ENCODE measurements at regions not wholly inside any gene's neighbourhood (a gene's known extent, or its start where the extent isn't known, plus 50 kb on each side); places are given as distances from the start of the nearest gene placed in this dataset.

- Histone ChIP-seq H3K4me3 (ENCODE audit: low read length) (no peak overlapping the region), H3K36me3 (ENCODE audit: control insufficient read depth, insufficient read depth, low read length) (no peaks in the 10 kb centered on the region), H3K27ac (ENCODE audit: low read length) (no peak overlapping the region), H3K4me1 (ENCODE audit: control insufficient read depth, insufficient read depth, low read length) (no peaks in the 10 kb centered on the region), H3K27me3 (ENCODE audit: control insufficient read depth, insufficient read depth, low read length) (no peaks in the 10 kb centered on the region), H3K9me3 (ENCODE audit: control insufficient read depth, insufficient read depth, low read length) (no peaks in the 10 kb centered on the region)
- WGBS (ENCODE audit: insufficient coverage, insufficient read length): no CpG with 5 or more reads among the region's 10 CpGs
- DNase-seq (ENCODE audit: low read depth, low spot score): no peak
Measured at GRCh38 chr17:71071837-71072236, 902.5 kb downstream of the KCNJ2 start.

- Histone ChIP-seq H3K4me3 (ENCODE audit: low read length) (no peak overlapping the region), H3K27me3 (ENCODE audit: control insufficient read depth, insufficient read depth, low read length) (no peaks in the 10 kb centered on the region), H3K4me1 (ENCODE audit: control insufficient read depth, insufficient read depth, low read length) (no peaks in the 10 kb centered on the region), H3K36me3 (ENCODE audit: control insufficient read depth, insufficient read depth, low read length) (no peaks in the 10 kb centered on the region), H3K9me3 (ENCODE audit: control insufficient read depth, insufficient read depth, low read length) (no peaks in the 10 kb centered on the region), H3K27ac (ENCODE audit: low read length) (no peak overlapping the region)
- no peak for DNase-seq (ENCODE audit: low read depth, low spot score)
- WGBS (ENCODE audit: insufficient coverage, insufficient read length): no CpG with 5 or more reads among the region's 11 CpGs
Measured at GRCh38 chr17:71080937-71081336, 911.6 kb downstream of the KCNJ2 start.

- Histone ChIP-seq H3K4me3 (ENCODE audit: low read length) (no peak overlapping the region), H3K9me3 (ENCODE audit: control insufficient read depth, insufficient read depth, low read length) (no peaks in the 10 kb centered on the region), H3K27me3 (ENCODE audit: control insufficient read depth, insufficient read depth, low read length) (no peaks in the 10 kb centered on the region), H3K27ac (ENCODE audit: low read length) (no peak overlapping the region), H3K4me1 (ENCODE audit: control insufficient read depth, insufficient read depth, low read length) (no peaks in the 10 kb centered on the region), H3K36me3 (ENCODE audit: control insufficient read depth, insufficient read depth, low read length) (no peaks in the 10 kb centered on the region)
- DNase-seq (ENCODE audit: low read depth, low spot score): no peak
Measured at GRCh38 chr17:71081666-71082065, 912.3 kb downstream of the KCNJ2 start.

DNA sequence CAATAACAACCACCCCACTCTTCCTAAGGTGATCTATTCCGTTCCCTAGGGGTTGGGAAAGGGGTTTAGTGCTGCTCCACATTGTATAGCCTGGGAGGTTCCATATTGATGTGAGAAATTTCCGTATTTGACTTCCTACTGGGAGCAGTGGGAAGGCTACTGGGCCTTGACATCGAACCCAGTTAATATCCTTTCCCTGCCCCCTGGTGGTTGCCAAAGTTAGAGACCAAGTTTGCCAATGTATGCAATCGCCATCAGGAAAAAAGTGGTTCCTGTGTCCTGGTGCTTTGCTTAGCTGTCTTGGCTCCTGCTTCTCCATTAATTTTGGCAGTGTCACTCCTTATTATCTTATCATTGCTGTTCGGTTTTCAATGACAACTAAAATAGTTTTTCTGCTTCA is 914.9 kb downstream of the KCNJ2 start:
- H3K9me3 ChIP-seq (ENCODE audit: control insufficient read depth, insufficient read depth, low read length): no peaks in the 10 kb centered on the region
- H3K27ac ChIP-seq (ENCODE audit: low read length): no peak overlapping the region
- no CpG with 5 or more reads among the region's 5 CpGs for WGBS (ENCODE audit: insufficient coverage, insufficient read length)
- DNase-seq (ENCODE audit: low read depth, low spot score): peak; percentile 52
- no peaks in the 10 kb centered on the region for H3K36me3 ChIP-seq (ENCODE audit: control insufficient read depth, insufficient read depth, low read length)
- H3K27me3 ChIP-seq (ENCODE audit: control insufficient read depth, insufficient read depth, low read length): no peaks in the 10 kb centered on the region
- H3K4me3 ChIP-seq (ENCODE audit: low read length): no peak overlapping the region
- H3K4me1 ChIP-seq (ENCODE audit: control insufficient read depth, insufficient read depth, low read length): no peaks in the 10 kb centered on the region

- Histone ChIP-seq H3K9me3 (ENCODE audit: control insufficient read depth, insufficient read depth, low read length) (no peaks in the 10 kb centered on the region), H3K36me3 (ENCODE audit: control insufficient read depth, insufficient read depth, low read length) (no peaks in the 10 kb centered on the region), H3K4me1 (ENCODE audit: control insufficient read depth, insufficient read depth, low read length) (no peaks in the 10 kb centered on the region), H3K4me3 (ENCODE audit: low read length) (no peak overlapping the region), H3K27ac (ENCODE audit: low read length) (no peak overlapping the region), H3K27me3 (ENCODE audit: control insufficient read depth, insufficient read depth, low read length) (no peaks in the 10 kb centered on the region)
- no peak for DNase-seq (ENCODE audit: low read depth, low spot score)
- WGBS (ENCODE audit: insufficient coverage, insufficient read length): no CpG with 5 or more reads among the region's 3 CpGs
Measured at GRCh38 chr17:71084838-71085237, 915.5 kb downstream of the KCNJ2 start.

GRCh38 chr17:71085238-71086033 is 916.1 kb downstream of the KCNJ2 start:
- Histone ChIP-seq H3K27ac (ENCODE audit: low read length) (no peak overlapping the region), H3K4me1 (ENCODE audit: control insufficient read depth, insufficient read depth, low read length) (no peaks in the 10 kb centered on the region), H3K27me3 (ENCODE audit: control insufficient read depth, insufficient read depth, low read length) (no peaks in the 10 kb centered on the region), H3K4me3 (ENCODE audit: low read length) (no peak overlapping the region), H3K36me3 (ENCODE audit: control insufficient read depth, insufficient read depth, low read length) (no peaks in the 10 kb centered on the region), H3K9me3 (ENCODE audit: control insufficient read depth, insufficient read depth, low read length) (no peaks in the 10 kb centered on the region)
- no CpG with 5 or more reads among the region's 5 CpGs for WGBS (ENCODE audit: insufficient coverage, insufficient read length)
- DNase-seq (ENCODE audit: low read depth, low spot score): peak; percentile 50

DNA sequence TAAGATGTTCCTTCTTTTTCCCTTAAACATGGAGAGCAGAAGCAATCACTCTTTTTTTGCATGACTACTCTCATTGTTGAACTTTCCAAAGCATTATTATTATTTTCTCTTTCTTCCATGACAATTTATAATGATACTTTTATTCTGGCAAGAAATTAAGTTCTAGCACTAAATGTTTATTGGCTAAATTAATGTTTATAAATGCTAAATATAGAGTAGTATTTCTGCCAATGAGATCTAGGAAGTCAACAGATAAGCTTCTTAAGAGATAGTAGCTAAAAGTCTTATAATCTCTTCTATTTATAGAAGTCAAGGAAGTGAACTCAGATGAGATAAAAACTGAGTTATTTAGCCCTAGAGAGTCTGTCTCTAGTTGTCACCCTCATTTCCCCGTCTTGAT is 920.1 kb downstream of the KCNJ2 start:
- H3K4me1 ChIP-seq (ENCODE audit: control insufficient read depth, insufficient read depth, low read length): no peaks in the 10 kb centered on the region
- H3K36me3 ChIP-seq (ENCODE audit: control insufficient read depth, insufficient read depth, low read length): no peaks in the 10 kb centered on the region
- DNase-seq (ENCODE audit: low read depth, low spot score): no peak
- no peak overlapping the region for H3K4me3 ChIP-seq (ENCODE audit: low read length)
- H3K27ac ChIP-seq (ENCODE audit: low read length): no peak overlapping the region
- H3K9me3 ChIP-seq (ENCODE audit: control insufficient read depth, insufficient read depth, low read length): no peaks in the 10 kb centered on the region
- no CpG with 5 or more reads among the region's 1 CpG for WGBS (ENCODE audit: insufficient coverage, insufficient read length)
- H3K27me3 ChIP-seq (ENCODE audit: control insufficient read depth, insufficient read depth, low read length): no peaks in the 10 kb centered on the region

DNA sequence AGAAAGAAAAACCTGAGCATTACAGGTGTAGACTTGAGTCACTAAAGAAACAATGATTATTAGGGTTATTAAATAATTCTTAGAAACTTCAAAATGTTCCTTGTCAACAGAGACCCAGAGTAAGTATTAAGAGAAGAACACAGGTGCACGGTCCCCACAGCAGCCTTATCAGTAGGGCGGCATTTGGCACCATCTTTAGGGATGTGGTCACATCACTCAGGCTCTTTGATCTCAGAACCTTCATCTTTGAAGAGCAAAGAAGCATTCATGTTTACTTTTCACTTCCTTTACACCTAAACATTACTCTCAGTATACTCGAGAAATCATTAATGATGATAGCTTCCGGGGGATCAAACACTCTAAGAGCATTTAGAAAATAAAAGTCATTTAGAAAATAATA is 928.7 kb downstream of the KCNJ2 start:
- H3K27ac ChIP-seq (ENCODE audit: low read length): no peak overlapping the region
- no peak for DNase-seq (ENCODE audit: low read depth, low spot score)
- WGBS (ENCODE audit: insufficient coverage, insufficient read length): no CpG with 5 or more reads among the region's 4 CpGs

DNA sequence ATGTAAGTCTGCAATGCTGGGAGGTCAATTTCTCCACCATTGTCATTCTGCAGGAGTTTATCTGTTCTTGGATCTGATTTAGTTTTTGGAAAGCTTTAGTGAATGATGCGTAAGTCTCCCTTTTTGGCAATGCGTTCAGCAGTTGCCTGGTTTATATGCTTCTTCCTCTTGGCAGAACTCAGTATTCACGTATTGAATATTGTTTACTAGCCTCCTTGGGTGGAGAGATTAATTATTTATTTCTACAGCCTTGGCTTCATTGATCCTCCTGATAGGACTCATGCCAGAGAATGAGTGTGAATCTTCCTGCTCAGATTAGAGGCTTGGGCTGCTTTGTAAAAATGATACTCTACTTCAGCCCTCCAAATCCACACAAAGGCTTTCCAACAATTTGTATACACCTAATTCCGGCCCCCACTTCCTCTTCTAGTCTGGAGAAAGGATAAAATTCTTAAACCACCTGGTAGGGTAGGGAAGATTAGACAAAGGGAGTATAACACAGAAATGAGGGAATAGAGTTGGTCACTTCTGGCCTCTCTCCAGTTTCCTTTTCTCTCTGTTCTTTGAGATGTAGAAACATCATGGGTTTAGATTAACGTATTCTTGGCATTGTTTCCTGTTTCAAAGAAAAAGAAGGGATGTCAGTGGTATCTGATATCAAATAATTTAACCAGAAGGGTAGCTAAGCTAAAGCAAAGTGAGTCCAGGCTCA is 929.8 kb downstream of the KCNJ2 start:
- no peaks in the 10 kb centered on the region for H3K4me1 ChIP-seq (ENCODE audit: control insufficient read depth, insufficient read depth, low read length)
- no CpG with 5 or more reads among the region's 5 CpGs for WGBS (ENCODE audit: insufficient coverage, insufficient read length)
- H3K4me3 ChIP-seq (ENCODE audit: low read length): no peak overlapping the region
- 0 out of 2 replicates have a peak, but pooled peaks cover 2% of the 10 kb centered on the region for H3K36me3 ChIP-seq (ENCODE audit: control insufficient read depth, insufficient read depth, low read length)
- DNase-seq (ENCODE audit: low read depth, low spot score): no peak
- H3K27ac ChIP-seq (ENCODE audit: low read length): no peak overlapping the region
- no peaks in the 10 kb centered on the region for H3K27me3 ChIP-seq (ENCODE audit: control insufficient read depth, insufficient read depth, low read length)
- H3K9me3 ChIP-seq (ENCODE audit: control insufficient read depth, insufficient read depth, low read length): no peaks in the 10 kb centered on the region

More for the DNA sequence above, 928.7 kb downstream of the KCNJ2 start:
- Histone ChIP-seq H3K4me1 (ENCODE audit: control insufficient read depth, insufficient read depth, low read length) (no peaks in the 10 kb centered on the region), H3K9me3 (ENCODE audit: control insufficient read depth, insufficient read depth, low read length) (no peaks in the 10 kb centered on the region), H3K4me3 (ENCODE audit: low read length) (no peak overlapping the region), H3K27me3 (ENCODE audit: control insufficient read depth, insufficient read depth, low read length) (no peaks in the 10 kb centered on the region), H3K36me3 (ENCODE audit: control insufficient read depth, insufficient read depth, low read length) (0 out of 2 replicates have a peak, but pooled peaks cover 2% of the 10 kb centered on the region)

- Histone ChIP-seq H3K4me3 (ENCODE audit: low read length) (no peak overlapping the region), H3K27ac (ENCODE audit: low read length) (no peak overlapping the region), H3K27me3 (ENCODE audit: control insufficient read depth, insufficient read depth, low read length) (no peaks in the 10 kb centered on the region), H3K36me3 (ENCODE audit: control insufficient read depth, insufficient read depth, low read length) (no peaks in the 10 kb centered on the region), H3K4me1 (ENCODE audit: control insufficient read depth, insufficient read depth, low read length) (no peaks in the 10 kb centered on the region), H3K9me3 (ENCODE audit: control insufficient read depth, insufficient read depth, low read length) (no peaks in the 10 kb centered on the region)
- no peak for DNase-seq (ENCODE audit: low read depth, low spot score)
Measured at GRCh38 chr17:71102777-71103176, 933.4 kb downstream of the KCNJ2 start.

DNA sequence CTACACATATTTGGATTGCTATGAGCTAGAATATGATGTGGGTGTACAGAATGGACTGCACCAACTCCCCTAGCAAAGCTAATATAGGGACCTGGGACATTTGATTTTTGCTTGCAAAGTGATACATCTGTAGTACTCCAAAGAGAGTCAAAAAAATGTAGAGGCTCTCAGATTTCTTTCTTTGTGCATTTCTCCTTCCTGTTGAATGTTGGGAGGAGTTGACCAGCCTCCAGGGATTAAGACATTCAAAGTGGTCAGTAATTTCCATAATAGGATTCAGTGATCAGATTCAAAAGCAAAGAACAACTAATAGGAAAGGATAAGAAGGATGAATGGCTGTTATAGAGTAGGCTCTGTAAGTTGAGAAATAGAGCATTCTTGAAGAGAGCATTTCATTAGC is 934.9 kb downstream of the KCNJ2 start:
- Histone ChIP-seq H3K27ac (ENCODE audit: low read length) (no peak overlapping the region), H3K4me3 (ENCODE audit: low read length) (no peak overlapping the region), H3K9me3 (ENCODE audit: control insufficient read depth, insufficient read depth, low read length) (no peaks in the 10 kb centered on the region), H3K36me3 (ENCODE audit: control insufficient read depth, insufficient read depth, low read length) (no peaks in the 10 kb centered on the region), H3K27me3 (ENCODE audit: control insufficient read depth, insufficient read depth, low read length) (no peaks in the 10 kb centered on the region), H3K4me1 (ENCODE audit: control insufficient read depth, insufficient read depth, low read length) (no peaks in the 10 kb centered on the region)
- DNase-seq (ENCODE audit: low read depth, low spot score): no peak

All from iPS DF 6.9 (cell line).